HG03354 (cell line): ENCODE measurements at regions not wholly inside any gene's neighbourhood (a gene's known extent, or its start where the extent isn't known, plus 50 kb on each side); places are given as distances from the start of the nearest gene placed in this dataset.

Experiments
- ATAC-seq: cut with Tn5 transposase; IDR thresholded peaks from one replicate; pipeline ENCODE4 v1.9.1; 2021; ENCODE audit warnings: mild to moderate bottlenecking; ENCODE audit not compliant: unreplicated experiment, poor library complexity, severe bottlenecking

- no peak for ATAC-seq
Measured at GRCh38 chr15:62485170-62485720, 320.2 kb upstream of the C2CD4B start.

DNA sequence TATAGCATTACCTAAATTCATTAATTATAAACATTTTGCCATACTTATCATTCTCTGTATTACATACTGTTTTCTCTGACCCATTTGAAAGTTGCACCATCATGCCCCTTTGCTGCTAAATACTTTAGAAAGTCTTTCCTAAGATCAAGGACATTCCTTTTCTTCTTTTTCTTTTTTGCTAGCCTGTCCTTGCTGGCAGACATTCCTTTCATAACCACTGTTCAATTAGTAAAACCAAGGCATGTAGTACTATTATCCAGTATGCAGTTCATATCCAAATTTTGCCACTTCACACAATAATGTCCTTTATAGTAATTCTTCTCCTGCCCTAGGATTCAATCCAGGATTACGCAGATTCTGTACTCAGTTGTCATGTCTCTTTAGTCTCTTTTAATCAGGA is 321.0 kb upstream of the C2CD4B start:
- no peak for ATAC-seq

DNA sequence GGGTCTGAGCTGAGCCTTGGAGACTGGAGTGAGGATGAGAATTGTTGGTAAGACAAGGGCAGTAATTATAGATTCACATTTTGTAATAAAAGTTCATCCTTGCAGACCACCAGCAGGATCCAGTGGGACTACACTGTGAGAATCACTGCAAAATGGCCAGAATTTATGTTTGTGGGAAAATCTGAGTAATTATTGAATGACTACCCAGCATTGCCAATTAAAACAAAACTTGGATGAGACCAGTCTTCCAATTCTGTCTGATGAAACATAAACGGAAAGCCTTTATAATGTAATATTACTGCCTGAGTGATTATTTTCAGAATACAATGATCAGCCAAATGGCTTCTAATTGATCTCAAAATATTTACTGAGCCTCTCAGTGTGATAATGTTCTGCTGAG is 323.3 kb upstream of the C2CD4B start:
- ATAC-seq, result no peak

- ATAC-seq, result no peak
Measured at GRCh38 chr15:62491642-62492041, 326.6 kb upstream of the C2CD4B start.

DNA sequence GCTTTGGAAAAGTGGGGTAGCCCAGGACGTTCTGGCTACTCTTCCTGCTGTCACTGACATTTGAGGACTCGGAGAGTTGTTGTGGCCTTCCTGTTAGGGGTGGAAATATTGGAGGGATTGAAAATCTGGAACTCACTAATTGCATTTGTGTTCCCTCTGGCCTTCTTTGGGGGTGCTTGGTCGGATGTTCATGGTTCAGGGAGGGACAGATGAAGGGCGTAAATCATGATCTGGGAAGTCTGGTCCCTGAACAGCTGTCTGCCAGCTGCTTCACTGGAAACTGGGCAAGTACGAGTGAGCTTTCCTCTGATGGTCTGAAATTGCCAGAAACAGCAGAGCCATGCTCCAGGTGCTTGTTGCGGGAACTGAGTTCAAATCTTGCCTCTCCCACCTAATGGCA is 327.8 kb upstream of the C2CD4B start:
- ATAC-seq, result no peak

GRCh38 chr15:62494197-62494596 is 329.1 kb upstream of the C2CD4B start:
- no peak for ATAC-seq

DNA sequence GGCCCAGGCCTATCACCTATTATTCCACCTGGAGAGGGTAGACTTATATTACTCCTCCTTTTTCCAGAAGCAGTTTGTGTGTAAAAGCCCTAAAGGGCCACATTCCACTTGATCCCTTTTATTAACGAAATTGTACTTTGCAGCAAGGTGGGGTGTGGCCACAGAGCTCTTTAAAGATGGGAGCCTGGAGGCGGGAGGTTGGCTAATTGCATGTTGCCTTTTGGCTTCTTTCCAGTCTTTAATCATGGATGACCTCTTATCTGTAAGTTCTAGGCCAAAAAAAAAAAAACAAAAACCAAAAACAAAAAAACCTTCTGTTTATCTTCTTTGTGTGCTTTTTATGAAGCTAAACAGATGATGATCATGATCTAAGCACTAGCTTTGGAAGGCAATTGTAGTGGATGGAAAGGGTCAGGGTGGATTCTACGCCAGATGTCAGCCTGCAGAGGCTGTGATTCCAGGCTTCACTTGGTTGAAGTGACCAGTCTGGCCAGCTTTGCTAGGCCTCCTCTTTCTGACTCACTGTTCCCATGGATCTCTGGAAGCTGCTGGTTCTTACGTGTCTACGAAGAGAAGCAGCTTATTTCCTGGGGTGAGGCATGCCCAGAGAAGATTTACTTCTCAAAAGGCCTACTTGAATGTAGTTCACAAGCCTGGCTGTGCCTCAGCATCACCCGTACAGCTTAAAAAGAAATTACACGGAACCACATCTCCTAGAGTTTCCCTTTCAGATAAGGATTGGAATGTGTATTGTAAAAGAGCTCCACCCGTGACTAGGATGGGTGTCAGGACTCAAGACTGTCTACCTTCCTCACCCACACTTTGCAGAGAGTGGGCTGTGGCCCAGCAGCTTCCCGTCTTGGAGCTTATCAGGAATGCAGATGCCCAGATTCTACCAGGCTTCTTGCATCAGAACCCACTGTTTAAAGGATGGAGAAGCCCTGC is 330.9 kb upstream of the C2CD4B start:
- ATAC-seq, result no peak

- ATAC-seq, result no peak
Measured at GRCh38 chr15:62497356-62497755, 332.3 kb upstream of the C2CD4B start.

GRCh38 chr15:62498278-62498677 is 333.2 kb upstream of the C2CD4B start:
- ATAC-seq, result no peak

- ATAC-seq, result no peak
Measured at GRCh38 chr15:62498712-62499111, 333.6 kb upstream of the C2CD4B start.

- ATAC-seq, result no peak
Measured at GRCh38 chr15:62500325-62500724, 335.2 kb upstream of the C2CD4B start.

- no peak for ATAC-seq
Measured at GRCh38 chr15:62502451-62502850, 337.4 kb upstream of the C2CD4B start.

DNA sequence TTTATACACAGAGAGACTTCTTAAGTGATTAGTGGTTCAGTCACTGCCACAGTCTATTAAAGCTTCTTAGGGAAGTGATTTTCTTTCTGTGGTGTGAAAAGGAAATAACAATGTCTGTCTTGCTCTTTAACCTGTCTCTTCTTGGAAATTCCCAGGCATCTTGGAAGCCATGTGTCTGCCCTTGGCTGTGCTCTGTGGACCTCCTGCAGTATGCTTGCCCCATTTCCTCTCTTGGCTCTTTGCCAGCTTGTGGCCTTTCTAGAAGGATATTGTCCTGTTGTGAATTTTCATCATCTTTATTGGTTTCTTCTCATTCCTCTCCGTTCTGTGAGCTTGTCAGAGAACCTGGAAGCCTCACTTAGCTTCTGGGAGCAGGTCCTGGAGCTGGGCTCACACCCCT is 338.4 kb upstream of the C2CD4B start:
- ATAC-seq, result no peak

- no peak for ATAC-seq
Measured at GRCh38 chr15:62505762-62506161, 340.7 kb upstream of the C2CD4B start.

DNA sequence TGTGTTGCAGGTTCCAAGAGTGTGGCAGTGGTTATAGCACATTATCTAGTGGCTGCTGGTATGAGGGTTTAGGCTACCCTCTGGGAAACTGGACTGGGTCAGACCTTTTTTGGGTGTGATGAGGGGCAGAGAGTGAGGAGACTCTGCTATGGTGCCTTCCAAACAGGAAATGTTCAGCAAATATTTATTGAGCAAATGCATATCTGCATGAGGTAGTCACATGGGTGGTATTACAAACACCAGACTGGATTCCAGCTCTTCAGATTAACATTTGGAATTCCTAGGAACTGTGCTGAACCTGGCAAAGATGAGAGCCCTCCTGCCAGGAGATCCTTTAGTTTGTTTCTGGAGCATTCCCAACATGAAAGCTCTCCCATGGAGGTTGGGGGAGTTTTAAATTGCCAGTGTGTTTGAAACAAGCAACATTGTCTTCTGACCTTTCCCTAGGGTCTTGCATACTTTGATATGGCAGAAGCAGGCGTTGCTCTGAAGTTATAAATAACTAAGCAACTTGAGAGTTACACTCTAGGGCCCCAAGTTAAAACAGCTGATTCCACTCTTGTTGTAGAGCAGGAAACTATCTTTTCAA is 341.2 kb upstream of the C2CD4B start:
- ATAC-seq, result no peak

DNA sequence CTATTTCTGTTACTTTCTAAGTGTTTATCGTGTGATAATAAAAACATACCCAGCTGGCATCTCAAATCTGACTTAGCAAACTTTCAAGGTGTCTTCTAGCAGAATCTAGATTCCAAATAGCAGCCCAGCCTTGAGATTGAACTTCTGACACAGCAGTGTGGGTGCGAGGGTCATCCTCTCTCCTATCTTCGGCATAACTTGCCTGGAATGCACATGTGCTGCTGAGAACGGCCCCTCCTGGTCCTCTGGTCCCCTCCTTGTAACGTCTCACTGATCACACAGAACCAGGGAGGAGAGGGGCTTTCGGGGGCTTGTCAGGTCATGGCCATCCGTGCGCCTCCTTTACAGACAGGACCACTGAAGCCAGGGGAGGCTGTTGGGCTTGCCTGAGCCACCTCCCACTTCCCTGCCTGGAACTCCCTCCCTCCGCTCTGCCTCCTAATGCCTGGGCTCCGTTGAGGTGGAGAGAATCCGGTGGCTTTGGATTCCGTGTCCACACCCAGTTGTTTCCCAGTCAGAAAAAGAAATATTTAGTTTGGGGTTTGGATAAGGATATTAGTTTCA is 344.4 kb upstream of the C2CD4B start:
- no peak for ATAC-seq

DNA sequence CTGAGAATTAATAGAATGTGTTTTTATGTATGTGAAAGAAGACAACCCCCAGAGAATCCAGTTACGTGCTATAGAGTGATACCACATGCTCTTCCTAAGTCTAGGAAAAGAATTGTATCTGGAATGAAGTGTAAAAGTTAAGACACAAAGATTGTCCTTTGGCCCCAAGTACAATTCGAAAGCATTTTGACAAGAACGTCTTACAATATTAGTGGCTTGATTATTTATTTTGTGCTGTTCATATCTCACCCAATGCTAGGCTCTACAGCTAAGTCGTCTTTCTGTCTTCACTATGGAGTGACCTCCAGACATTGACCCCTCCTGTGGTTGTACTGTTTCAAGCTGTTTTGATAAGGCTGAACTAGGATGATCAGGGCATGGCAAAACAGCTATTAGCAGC is 345.7 kb upstream of the C2CD4B start:
- ATAC-seq, result no peak

- ATAC-seq, result no peak
Measured at GRCh38 chr15:62512904-62513303, 347.8 kb upstream of the C2CD4B start.

DNA sequence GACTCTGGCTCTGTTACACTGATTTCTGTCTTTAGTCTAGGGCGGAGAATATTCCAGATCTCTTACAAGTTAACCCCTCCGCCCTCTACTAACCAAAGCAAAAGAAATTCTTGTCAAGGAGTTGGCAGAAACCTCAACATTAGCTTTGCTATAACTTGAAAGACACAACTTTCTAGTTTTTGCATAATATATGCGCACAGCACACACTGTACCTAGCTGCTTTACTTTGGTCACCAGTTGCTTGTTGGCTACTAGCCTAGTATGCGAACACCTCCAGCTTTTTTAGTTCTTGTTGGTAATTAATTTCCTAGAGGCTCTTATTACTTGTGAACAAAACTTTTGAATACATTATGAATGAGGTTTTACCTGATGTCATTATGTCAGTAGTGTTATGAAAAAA is 348.8 kb upstream of the C2CD4B start:
- no peak for ATAC-seq

GRCh38 chr15:62515696-62516395 is 350.8 kb upstream of the C2CD4B start:
- no peak for ATAC-seq
